GM12878 (cell line): ENCODE measurements at regions not wholly inside any gene's neighbourhood (a gene's known extent, or its start where the extent isn't known, plus 50 kb on each side); places are given as distances from the start of the nearest gene placed in this dataset.

Experiments
- ATAC-seq: fragments of 200-7000 bp; cut with Tn5 transposase; 3 replicates; pipeline ENCODE4 v1.9.1; 2020; ENCODE audit warnings: mild to moderate bottlenecking, moderate library complexity
- BruUV-seq: library from RNA; stranded (reverse); fragments of 400-500 nt; replicated peaks from 2 replicates; lab custom pipeline; 2021; lab: Mats Ljungman, UMichigan
- CTCF ChIA-PET: fragments of 300-600 bp; sonication (Branson Sonifier 250); formaldehyde crosslinking; extraction: SDS; loops from one replicate; lab custom pipeline; 2021; ENCODE audit warnings: inconsistent platforms; lab: Yijun Ruan, JAX
- POLR2A ChIA-PET: fragments of 350-600 bp; formaldehyde crosslinking; extraction: SDS; loops from one replicate; lab custom pipeline; 2021; ENCODE audit warnings: inconsistent platforms; lab: Charles Lee
- RAD21 ChIA-PET: fragments of 300-600 bp; sonication (Branson Sonifier 250); formaldehyde crosslinking; loops from one replicate; lab custom pipeline; 2023; ENCODE audit warnings: antibody characterized with exemption; ENCODE audit not compliant: unreplicated experiment; lab: Charles Lee
- SMC1A ChIA-PET: fragments of 300-600 bp; sonication (Branson Sonifier 250); formaldehyde crosslinking; loops from one replicate; lab custom pipeline; 2023; ENCODE audit not compliant: unreplicated experiment, uncharacterized antibody; lab: Charles Lee
- DNase-seq: peaks from one replicate; pipeline ENCODE4 v3.0.0-alpha.2; 2011; ENCODE audit warnings: low read depth, low spot score
- FAIRE-seq: peaks from 3 replicates; lab custom pipeline; 2011; peaks lifted over from hg19 to GRCh38; lab: Jason Lieb, UNC
- H2AFZ ChIP-seq: 2 replicates; pipeline ENCODE4 v1.6.0; 2011; ENCODE audit warnings: low read depth, low read length, control low read depth; ENCODE audit not compliant: control insufficient read depth
- H3K27ac ChIP-seq: 2 replicates; pipeline ENCODE4 v1.5.1; 2011; ENCODE audit warnings: control low read depth; ENCODE audit not compliant: control insufficient read depth, insufficient read depth
- H3K27me3 ChIP-seq, 2 experiments: replicated peaks in 1 of 2; 2 replicates each; pipeline versions ENCODE4 v1.6.0 to v1.6.1; 2011; ENCODE audit warnings: low read length in 1 of 2; ENCODE audit not compliant: control insufficient read depth in 2 of 2, insufficient read depth in 2 of 2
- H3K36me3 ChIP-seq, 2 experiments: 2 replicates each; pipeline ENCODE4 v1.5.1; 2011; ENCODE audit warnings: low read length in 1 of 2; ENCODE audit not compliant: control insufficient read depth in 2 of 2, insufficient read depth in 2 of 2
- H3K4me1 ChIP-seq: 2 replicates; pipeline ENCODE4 v1.6.1; 2011; ENCODE audit warnings: mild to moderate bottlenecking, low read length, moderate library complexity, mixed read lengths; ENCODE audit not compliant: control insufficient read depth, insufficient read depth
- H3K4me2 ChIP-seq: 2 replicates; pipeline ENCODE4 v1.6.0; 2011; ENCODE audit warnings: control low read depth; ENCODE audit not compliant: control insufficient read depth, insufficient read depth
- H3K4me3 ChIP-seq: fragments of 200-600 bp; sonication (generic); 2 replicates; pipeline ENCODE4 v1.5.1; 2016
- H3K79me2 ChIP-seq: 2 replicates; pipeline ENCODE4 v1.6.0; 2011; ENCODE audit warnings: low read length; ENCODE audit not compliant: control insufficient read depth, insufficient read depth
- H3K9ac ChIP-seq: 2 replicates; pipeline ENCODE4 v1.8.0; 2011; ENCODE audit warnings: low read length, control low read depth, mixed read lengths; ENCODE audit not compliant: control insufficient read depth, insufficient read depth
- H3K9me3 ChIP-seq: replicated peaks from 3 replicates; pipeline ENCODE4 v1.5.1; 2011; ENCODE audit warnings: mild to moderate bottlenecking, low read length; ENCODE audit not compliant: control insufficient read depth, insufficient read depth
- H4K20me1 ChIP-seq: 2 replicates; pipeline ENCODE4 v1.6.0; 2011; ENCODE audit not compliant: control insufficient read depth, insufficient read depth
- FOS ChIP-seq: IDR thresholded peaks from 3 replicates; pipeline ENCODE4 v1.6.1; 2011; ENCODE audit warnings: borderline replicate concordance; ENCODE audit not compliant: insufficient read length; ENCODE audit errors: extremely low read depth
- GABPA ChIP-seq: IDR thresholded peaks from 2 replicates; pipeline ENCODE4 v1.6.1; 2014; ENCODE audit warnings: antibody characterized with exemption, low read depth, mild to moderate bottlenecking, inconsistent platforms
- HSF1 ChIP-seq: fragments of 150-350 bp; IDR thresholded peaks from 2 replicates; pipeline ENCODE4 v1.6.1; 2014; ENCODE audit warnings: mild to moderate bottlenecking, low read depth, low read length
- IKZF2 ChIP-seq, 2 experiments: fragments of 450-650 bp; IDR thresholded peaks; 2 replicates each; pipeline ENCODE4 v1.6.1; 2017; ENCODE audit warnings: mild to moderate bottlenecking in 2 of 2, moderate library complexity in 2 of 2
- JUNB ChIP-seq: IDR thresholded peaks from 2 replicates; pipeline ENCODE4 v1.6.1; 2016; ENCODE audit warnings: antibody characterized with exemption, mild to moderate bottlenecking
- KDM1A ChIP-seq: fragments of 200-600 bp; sonication (generic); IDR thresholded peaks from 2 replicates; pipeline ENCODE4 v1.6.1; 2016; ENCODE audit warnings: borderline replicate concordance
- MTA2 ChIP-seq: fragments of 450-650 bp; IDR thresholded peaks from 2 replicates; pipeline ENCODE4 v1.6.1; 2016; ENCODE audit warnings: low read depth, mild to moderate bottlenecking, moderate library complexity
- NFIC ChIP-seq: IDR thresholded peaks from 2 replicates; pipeline ENCODE4 v1.6.1; 2012; ENCODE audit warnings: low read depth, mild to moderate bottlenecking, inconsistent platforms, low read length, moderate library complexity
- SKIL ChIP-seq: fragments of 450-650 bp; IDR thresholded peaks from 2 replicates; pipeline ENCODE4 v1.6.1; 2017; ENCODE audit warnings: mild to moderate bottlenecking, low read depth, inconsistent platforms; ENCODE audit not compliant: poor library complexity, severe bottlenecking
- SMARCA5 ChIP-seq: fragments of 450-650 bp; IDR thresholded peaks from 2 replicates; pipeline ENCODE4 v1.6.1; 2017; ENCODE audit warnings: mild to moderate bottlenecking
- SRF ChIP-seq, 2 experiments: IDR thresholded peaks; 2 replicates each; pipeline ENCODE4 v1.6.1; 2011; ENCODE audit warnings: low read depth in 2 of 2, low read length in 2 of 2, mild to moderate bottlenecking in 1 of 2, moderate library complexity in 1 of 2
- ZNF274 ChIP-seq: IDR thresholded peaks from one replicate; pipeline ENCODE4 v1.8.0; 2011; ENCODE audit not compliant: insufficient read length, insufficient read depth
- WGBS: methylation state at CpG from one replicate; pipeline ENCODE4 v1.1.6; 2016; ENCODE audit warnings: low lambda C conversion rate; ENCODE audit not compliant: insufficient replicate concordance, insufficient coverage; ENCODE audit errors: missing lambda C conversion rate; 5-methylcytosine and 5-hydroxymethylcytosine counted together
- in situ Hi-C: fragments of 300-500 bp; cut with MboI; formaldehyde crosslinking; loops from 9 replicates; pipeline ENCODE4 v1.14.3; 2018; ENCODE audit warnings: mixed read lengths
- intact Hi-C: fragments of 100-400 bp; cut with micrococcal nuclease; formaldehyde crosslinking; loops from one replicate; pipeline ENCODE4 v1.14.2; 2022; ENCODE audit not compliant: unreplicated experiment
- TF ChIP-seq, protein P1 (sequence below): fragments of 450-650 bp; formaldehyde crosslinking; IDR thresholded peaks from 2 replicates; pipeline ENCODE4 v1.4.0; 2020; ENCODE audit warnings: mild to moderate bottlenecking, moderate library complexity

GRCh38 chr13:57063007-57063406 lies 77.7 kb upstream of the PRR20A start:
- Histone ChIP-seq H3K36me3 (no peaks in the 10 kb centered on the region), H3K4me1 (no peaks in the 10 kb centered on the region), H3K27ac (no peak overlapping the region), H3K9ac (no peak overlapping the region), H4K20me1 (no peaks in the 10 kb centered on the region), H3K79me2 (no peaks in the 10 kb centered on the region), H2AFZ (no peak overlapping the region), H3K27me3 (no peaks in the 10 kb centered on the region), H3K9me3 (no peaks in the 10 kb centered on the region), H3K4me2 (no peak overlapping the region), H3K4me3 (no peak overlapping the region)
- intact Hi-C loops, result no loop called here
- DNase-seq, result no peak
- ChIA-PET SMC1A (no interaction called here), RAD21 (no interaction called here), POLR2A (no interaction called here), CTCF (no interaction called here)
- FAIRE-seq, result no peak
- no peak for ATAC-seq
- BruUV-seq, result no TSS peak
- TF ChIP-seq MTA2 (no peak), SKIL (no peak), SRF (IDR thresholded peaks at IDR 0.05; ENCODE audit: low read depth in 2 of 2, low read length in 2 of 2) (no peak), FOS (no peak), NFIC (no peak), IKZF2 (IDR thresholded peaks at IDR 0.05) (no peak), KDM1A (no peak), JUNB (no peak), GABPA (no peak), SMARCA5 (no peak), ZNF274 (no peak), HSF1 (no peak)
- TF ChIP-seq, protein P1, sequence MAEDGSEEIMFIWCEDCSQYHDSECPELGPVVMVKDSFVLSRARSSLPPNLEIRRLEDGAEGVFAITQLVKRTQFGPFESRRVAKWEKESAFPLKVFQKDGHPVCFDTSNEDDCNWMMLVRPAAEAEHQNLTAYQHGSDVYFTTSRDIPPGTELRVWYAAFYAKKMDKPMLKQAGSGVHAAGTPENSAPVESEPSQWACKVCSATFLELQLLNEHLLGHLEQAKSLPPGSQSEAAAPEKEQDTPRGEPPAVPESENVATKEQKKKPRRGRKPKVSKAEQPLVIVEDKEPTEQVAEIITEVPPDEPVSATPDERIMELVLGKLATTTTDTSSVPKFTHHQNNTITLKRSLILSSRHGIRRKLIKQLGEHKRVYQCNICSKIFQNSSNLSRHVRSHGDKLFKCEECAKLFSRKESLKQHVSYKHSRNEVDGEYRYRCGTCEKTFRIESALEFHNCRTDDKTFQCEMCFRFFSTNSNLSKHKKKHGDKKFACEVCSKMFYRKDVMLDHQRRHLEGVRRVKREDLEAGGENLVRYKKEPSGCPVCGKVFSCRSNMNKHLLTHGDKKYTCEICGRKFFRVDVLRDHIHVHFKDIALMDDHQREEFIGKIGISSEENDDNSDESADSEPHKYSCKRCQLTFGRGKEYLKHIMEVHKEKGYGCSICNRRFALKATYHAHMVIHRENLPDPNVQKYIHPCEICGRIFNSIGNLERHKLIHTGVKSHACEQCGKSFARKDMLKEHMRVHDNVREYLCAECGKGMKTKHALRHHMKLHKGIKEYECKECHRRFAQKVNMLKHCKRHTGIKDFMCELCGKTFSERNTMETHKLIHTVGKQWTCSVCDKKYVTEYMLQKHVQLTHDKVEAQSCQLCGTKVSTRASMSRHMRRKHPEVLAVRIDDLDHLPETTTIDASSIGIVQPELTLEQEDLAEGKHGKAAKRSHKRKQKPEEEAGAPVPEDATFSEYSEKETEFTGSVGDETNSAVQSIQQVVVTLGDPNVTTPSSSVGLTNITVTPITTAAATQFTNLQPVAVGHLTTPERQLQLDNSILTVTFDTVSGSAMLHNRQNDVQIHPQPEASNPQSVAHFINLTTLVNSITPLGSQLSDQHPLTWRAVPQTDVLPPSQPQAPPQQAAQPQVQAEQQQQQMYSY (CRISPR knock-in tag), result no peak
- WGBS, result 18% methylated on average over 5 of the region's 5 CpGs
- in situ Hi-C loops, result no loop called here
